Lower leg skin (tissue), 4 donors: ENCODE measurements at regions not wholly inside any gene's neighbourhood (a gene's known extent, or its start where the extent isn't known, plus 50 kb on each side); places are given as distances from the start of the nearest gene placed in this dataset.

Source experiments
- DNase-seq, 2 donors: peaks; one replicate each; pipeline ENCODE4 v3.0.0-alpha.2; 2019; ENCODE audit warnings: low spot score in 2 of 2
- H3K4me3 ChIP-seq: fragments of 200-600 bp; sonication (generic); 2 replicates; pipeline ENCODE4 v1.5.1; 2017; ENCODE audit warnings: mild to moderate bottlenecking, low read depth; ENCODE audit not compliant: poor library complexity, severe bottlenecking
- CTCF ChIP-seq, 3 donors: fragments of 450-650 bp; IDR thresholded peaks; one replicate each; pipeline ENCODE4 v1.5.1; 2016; ENCODE audit warnings: antibody characterized with exemption in 3 of 3, mild to moderate bottlenecking in 3 of 3, moderate library complexity in 2 of 3
- POLR2A ChIP-seq, 2 donors: fragments of 450-650 bp; IDR thresholded peaks; one replicate each; pipeline ENCODE4 v1.6.1; 2016 to 2017; ENCODE audit warnings: antibody characterized with exemption in 2 of 2, mild to moderate bottlenecking in 1 of 2, moderate library complexity in 1 of 2
- WGBS, 2 donors: methylation state at CpG; one replicate each; pipeline ENCODE4 v1.1.5; 2018; 5-methylcytosine and 5-hydroxymethylcytosine counted together
- intact Hi-C: fragments of 100-400 bp; cut with DNase I; formaldehyde crosslinking; loops from one replicate; pipeline ENCODE4 v1.15.0; 2023; ENCODE audit warnings: low total_unique reads

GRCh38 chr2:161570424-161571050 is 53.7 kb upstream of the SLC4A10 start:
- intact Hi-C loops = no loop called here
- TF ChIP-seq CTCF (IDR thresholded peaks at IDR 0.05) (no peak), POLR2A (IDR thresholded peaks at IDR 0.05) (no peak)
- WGBS, 2 donors = 73 to 74% methylated on average over 6 of the region's 6 CpGs
- no peak for DNase-seq
- no peak overlapping the region for H3K4me3 ChIP-seq

- no peak overlapping the region for H3K4me3 ChIP-seq
- no peak for DNase-seq
- intact Hi-C loops = no loop called here
- no peak for TF ChIP-seq POLR2A (IDR thresholded peaks at IDR 0.05)
- no peak for TF ChIP-seq CTCF (IDR thresholded peaks at IDR 0.05)
- WGBS, 2 donors = 67 to 83% methylated on average over 1 of the region's 1 CpG
Measured at GRCh38 chr2:161571051-161571429, 53.2 kb upstream of the SLC4A10 start.
